NOMO-1 (cell line): ENCODE measurements at regions not wholly inside any gene's neighbourhood (a gene's known extent, or its start where the extent isn't known, plus 50 kb on each side); places are given as distances from the start of the nearest gene placed in this dataset.
"Not testable (repeated sequence)": the region's sequence is repeated elsewhere in the genome, so short reads cannot be mapped to it uniquely, and the experiment has no call there.

ENCODE experiments used
- DNase-seq, 2 experiments: peaks; one replicate each; lab custom pipeline; 2025; ENCODE audit not compliant: unreplicated experiment in 2 of 2; lab: John Stamatoyannopoulos, UW

DNA sequence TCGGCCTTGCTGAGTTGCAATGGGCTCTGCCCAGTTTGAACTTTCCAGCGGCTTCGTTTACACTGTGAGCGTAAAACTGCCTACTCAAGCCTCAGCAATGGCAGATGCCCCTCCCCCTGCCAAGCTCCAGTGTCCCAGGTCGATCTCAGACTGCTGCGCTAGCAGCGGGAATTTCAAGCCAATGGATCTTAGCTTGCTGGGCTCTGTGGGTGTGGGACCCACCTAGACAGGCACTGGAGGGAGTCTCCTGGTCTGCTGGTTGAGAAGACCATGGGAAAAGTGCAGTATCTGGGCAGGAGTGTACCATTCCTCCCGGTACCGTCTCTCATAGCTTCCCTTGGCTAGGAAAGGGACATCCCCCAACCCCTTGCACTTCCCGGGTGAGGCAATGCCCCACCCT is 88.2 kb downstream of the KLHL28 start:
- no peak for DNase-seq

DNA sequence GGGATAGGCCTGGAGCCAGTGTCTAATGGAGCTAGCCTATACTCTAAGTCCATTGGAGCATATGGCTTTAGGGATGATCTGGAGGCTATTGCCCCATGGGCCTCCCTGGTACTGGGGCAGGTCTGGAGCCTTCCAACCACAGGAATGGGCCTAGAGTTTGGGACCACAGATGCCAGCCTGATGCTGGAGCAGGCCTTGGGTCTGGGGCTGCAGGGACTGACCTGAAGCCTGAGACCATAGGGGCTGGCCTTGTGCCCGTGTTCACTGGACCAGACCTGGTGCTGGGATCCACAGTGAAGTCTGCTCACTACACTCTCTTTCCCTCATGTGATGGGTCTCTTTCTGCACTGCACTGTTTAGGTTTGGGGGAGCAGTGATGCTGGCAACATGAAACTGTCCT is 95.0 kb downstream of the KLHL28 start:
- no peak for DNase-seq

DNA sequence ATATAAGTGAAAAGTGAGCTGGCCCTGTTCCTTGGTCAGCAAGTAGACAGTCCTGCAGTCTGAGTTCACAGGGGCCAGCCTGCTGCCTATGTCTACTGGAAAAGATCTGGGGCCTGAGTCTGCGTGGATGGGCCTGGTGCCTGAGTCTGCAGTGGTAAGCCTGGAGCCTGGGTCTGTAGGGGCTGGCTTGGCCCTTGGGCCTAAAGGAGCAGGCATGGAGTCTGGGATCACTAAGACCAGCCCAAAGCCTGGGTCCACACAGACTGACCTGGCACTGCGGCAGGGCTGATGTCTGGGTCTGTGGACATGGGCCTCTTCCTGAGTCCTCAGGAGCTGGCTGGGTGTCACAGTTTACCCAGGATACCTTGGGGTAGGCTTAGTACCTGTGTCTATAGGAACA is 95.4 kb downstream of the KLHL28 start:
- DNase-seq: no peak

DNA sequence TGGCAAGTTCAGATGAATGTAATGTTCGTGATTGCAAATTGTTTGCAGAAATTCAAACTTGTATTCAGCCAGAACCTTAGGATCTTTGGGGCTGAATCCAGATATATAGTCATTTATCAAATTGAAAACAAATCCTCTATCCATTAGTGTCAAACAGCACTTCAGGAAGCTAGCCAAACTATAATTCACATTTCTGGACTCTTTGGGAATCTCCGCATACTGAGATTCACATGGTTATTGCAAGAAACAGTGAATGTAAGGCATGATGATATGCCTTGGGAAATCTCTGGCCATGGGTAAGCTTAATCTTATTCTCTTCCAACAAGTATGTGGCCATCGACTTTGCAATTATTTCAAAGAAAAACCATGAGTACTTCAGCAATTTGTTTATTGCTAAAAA is 98.5 kb downstream of the KLHL28 start:
- DNase-seq: no peak

DNA sequence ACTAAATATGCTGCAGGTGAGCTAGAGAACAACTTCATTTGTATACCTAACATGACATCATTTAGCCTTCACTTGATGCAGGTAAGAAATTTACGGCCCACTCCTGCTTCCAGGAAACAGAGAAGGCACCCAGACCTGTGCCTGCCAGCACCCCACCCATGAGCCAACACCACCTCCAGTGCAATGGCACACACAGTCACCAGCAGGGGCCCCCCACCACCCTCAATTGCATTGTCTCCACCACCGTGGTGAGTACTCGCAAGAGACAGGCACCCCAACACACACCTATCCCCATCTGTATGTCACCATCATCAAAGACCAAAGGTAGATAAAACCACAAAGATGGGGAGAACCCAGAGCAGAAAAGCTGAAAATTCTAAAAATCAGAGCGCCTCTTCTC is 107.6 kb downstream of the KLHL28 start:
- no peak for DNase-seq

DNA sequence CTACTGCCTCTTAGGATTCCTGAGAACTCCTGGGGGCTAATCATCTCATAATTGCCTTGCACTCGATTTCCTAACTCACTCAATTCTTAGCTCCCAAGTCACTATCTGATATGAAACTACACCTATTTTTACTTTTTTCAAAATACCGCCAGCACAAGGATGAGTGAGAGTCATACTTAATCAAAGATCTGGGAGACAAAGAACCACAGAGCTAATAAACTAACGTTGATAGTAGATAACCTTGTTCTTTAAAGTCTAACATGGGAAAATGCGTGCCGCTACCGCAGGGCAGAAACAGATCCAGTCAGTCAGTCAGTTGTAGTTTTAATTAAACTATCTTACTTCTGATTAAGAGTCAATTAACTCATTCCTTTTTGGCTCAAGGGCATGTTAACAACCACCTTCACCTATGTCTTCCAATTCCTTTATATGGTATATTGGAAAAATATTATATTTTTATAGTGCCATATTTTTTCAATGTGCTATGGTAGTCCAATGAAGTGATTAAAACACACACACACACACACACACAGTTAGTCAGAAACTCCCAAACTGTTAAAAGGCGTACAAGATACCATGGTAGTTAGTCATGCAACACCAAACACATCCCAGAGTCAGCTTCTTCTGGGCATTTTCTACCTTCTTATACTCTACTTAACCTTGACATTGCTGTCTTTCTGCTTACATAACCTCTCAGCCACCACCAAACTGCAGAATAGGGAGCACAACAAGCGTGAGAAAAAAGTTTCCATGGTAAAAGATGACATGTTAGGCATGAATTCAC is 114.0 kb downstream of the KLHL28 start:
- DNase-seq: no peak

DNA sequence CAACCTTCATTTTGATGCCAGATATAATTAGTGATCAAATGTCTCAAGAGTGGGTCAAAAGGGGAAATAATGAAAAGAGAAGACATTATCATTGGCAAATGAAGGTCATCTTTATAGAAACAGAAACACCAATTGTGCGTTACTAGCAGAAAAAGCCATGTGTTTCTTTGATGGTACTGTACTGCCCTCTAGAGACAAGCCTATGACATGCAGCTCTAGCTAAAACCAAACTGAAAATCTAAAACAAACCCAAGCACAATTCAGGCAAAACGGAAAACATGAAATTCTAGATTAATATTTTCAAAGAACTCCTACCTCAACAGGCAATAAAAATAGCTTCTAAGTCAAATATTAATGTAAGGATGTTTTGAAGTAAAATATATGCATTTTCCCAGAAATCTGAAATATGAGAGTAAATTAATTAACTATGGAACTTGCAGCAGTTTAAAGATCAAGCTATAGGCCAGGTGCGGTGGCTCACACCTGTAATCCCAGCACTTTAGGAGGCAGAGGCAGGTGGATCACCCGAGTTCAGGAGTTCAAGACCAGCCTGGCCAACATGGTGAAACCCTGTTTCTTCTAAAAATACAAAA is 115.4 kb downstream of the KLHL28 start:
- peak; percentile 3 to 46 for DNase-seq

DNA sequence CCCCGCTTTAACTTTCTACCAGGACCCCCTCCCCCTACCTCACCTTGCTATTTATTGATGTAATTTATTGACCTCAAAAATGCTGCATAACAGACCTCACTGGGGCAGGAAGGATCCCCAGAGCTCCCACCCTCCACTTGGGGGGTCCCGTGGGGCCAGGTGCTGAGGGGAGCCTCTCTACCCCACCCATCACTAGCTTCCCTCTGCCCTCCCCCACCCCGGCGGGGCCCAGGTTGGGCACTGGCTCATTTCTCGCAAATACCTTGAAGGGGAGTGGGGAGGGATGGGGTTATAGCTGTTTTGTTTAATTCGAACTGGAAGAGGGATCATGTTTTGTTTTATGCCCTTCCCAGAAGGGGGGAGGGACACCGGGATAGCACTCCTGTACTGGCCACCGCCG is 125.8 kb downstream of the KLHL28 start:
- not testable (repeated sequence) for DNase-seq

DNA sequence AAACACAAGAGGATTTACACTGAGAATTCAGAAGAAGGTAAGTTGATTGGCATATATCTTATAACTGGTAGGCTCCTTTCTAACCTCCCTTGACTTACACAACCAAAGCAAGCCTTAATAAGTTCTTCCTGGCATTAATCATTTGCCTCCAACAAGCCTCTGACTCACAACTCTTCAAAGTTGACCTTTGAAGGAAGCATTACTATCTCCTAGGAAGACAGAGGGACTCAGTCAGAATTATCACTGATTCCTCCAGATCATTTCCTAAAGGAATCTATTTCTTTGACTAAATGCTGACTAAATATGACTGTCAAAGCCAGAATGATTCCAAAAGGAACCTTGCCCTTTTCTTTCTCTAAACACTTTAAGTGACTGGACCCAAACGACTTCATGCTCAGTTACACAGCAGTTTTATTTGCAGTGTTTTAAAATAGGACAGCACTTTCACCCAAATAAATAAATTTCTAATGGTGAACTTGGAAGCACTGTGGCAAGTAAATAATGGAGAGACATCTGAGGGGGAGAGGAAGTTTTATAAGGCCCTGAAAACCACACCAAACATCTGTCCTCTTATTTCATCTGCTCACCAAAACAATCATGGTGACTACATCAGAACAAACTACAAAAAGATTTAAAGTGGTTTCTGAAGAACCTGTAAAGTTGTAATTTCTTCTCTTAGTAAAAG is 128.2 kb downstream of the KLHL28 start:
- DNase-seq: no peak

DNA sequence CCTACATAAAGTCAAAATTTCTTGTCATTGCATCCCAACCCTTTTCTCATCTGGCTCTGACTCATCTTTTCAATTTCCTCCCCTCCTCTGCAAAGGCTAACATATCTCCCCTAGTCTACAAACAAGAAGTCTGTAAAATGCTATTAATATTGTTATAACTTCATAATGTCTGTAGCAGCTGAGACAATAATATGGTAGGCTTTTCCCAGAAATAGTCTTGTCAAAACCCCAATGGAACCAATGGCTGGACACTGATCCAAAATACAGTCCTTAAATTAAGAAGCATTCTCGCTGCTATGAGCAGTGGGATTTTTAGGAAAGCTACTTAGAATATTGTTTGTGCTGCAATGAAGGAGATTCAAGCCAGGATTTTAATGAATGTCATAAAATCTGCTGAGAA is 131.4 kb downstream of the KLHL28 start:
- no peak for DNase-seq

DNA sequence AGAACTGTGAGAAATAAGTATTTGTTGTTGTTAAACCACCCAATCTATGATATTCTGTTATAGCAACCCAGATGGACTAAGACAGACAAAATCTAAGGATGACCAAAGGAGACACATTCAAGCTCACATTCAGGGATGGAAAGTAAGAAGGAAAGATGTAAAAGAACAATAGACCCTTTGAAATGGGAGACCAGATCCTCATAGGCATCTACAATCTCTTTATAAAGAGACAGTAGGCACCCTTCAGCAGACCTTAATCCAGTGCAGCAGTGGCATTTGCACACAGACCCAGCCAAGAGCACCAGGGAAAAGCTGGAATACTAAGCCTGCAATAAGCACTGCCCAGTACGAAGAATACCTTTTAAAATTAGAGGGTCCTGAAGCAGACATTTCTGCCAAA is 132.7 kb downstream of the KLHL28 start:
- no peak for DNase-seq

DNA sequence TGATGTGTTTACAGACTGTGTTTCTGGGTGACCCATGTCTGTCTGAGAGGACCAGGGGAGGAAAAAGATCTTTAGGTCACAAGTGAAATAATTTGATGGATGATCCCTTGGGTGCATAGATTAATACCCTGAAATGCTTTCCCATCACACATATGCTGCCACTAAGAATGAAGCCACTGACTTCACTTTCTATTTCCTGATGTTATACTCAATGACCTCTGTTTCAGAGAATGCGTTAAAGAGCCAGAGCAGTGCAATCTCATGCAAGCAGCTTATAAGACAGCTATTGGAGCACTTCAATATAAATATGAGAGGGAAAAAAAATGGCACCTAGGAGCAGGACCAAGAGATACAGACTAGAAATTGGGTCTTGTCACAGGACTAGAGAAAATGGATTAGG is 133.7 kb downstream of the KLHL28 start:
- no peak for DNase-seq

DNA sequence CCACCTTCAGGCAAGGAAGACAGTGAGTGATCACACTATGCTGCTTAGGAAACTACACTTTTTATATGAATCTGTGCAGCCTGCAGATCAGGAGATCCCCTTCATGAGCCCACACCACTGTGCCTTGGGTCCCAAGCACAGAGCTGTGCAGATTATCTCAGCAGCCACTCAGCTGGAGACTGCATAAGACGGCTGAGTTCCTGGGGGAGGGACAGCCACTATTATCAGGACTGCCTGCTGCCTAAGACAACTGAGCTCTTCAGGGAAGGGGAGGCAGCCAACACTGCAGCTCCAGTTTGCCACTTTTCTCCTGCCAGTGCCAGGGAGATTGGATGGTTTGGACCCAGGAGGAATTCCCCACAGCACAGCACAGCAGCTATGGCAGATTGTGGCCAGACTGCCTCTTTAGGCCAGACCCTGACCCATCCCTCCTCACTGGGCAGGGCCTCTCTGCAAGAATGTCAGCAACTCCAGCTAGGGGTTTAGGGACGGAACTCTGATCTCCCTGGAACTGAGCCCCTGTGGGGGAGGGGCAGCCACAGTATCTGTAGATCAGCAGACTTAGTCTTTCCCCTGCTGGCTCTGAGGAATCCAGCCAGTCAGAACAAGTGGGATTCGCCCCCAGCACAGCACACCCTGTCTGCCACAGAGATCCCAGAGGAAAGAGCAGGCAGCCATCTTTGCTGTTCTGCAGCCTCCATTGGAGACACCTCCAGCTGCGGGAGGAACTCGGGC is 141.3 kb downstream of the KLHL28 start:
- DNase-seq: no peak

DNA sequence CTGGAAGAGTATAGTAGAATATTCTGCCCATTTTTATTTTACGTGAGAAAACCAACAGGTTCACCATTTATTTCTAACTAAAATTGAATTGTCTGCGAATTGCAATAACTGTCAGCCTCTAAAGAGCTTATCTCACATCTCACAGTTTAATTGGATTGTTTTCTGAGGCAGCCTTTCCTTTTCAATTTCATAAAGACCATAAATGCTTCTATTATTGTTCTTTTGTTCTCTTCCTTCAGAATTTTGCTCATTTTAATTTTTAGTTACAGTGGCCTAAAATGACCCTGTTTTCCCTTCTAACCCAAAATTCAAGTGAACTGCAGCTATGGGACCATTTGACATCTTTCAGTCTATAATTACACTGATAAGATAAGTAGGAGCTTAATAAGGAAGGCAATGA is 147.6 kb downstream of the KLHL28 start:
- no peak for DNase-seq

DNA sequence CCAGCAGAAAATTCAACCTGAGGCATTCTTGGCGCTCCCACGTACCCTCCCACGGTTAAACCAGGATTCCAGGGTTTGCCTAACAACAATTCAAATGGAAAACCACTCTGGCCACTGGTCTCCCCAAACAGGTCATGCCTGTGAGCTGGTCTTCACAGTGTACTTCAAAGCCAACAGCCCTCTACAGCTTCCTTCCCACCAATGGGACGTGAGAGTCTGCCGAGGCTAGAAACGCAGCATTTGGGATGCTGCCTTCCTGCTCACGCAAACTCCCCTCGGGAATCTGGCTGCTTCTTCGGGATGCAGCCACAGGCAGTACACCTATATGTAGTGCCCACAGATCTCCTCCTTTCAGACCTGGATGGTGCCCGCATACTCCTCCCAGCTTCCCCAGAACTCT is 149.1 kb downstream of the KLHL28 start:
- DNase-seq: no peak

DNA sequence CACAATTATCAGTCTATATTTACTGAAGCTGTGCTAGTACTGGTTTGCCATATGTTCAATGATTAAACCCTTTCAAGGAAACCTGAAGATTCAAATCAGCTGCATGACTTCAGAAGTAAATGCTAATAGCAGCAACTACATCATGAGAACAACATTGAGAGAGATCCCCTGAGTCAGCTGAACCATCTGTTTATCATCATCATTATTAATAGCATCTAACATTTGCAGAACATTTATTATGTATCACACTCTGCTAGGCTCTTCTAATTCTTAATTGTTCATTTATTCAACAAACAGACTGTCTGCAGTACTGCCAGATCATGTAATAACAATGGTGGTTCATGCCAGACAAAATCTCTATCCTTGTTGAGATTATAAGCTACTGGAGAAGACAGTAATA is 157.4 kb downstream of the KLHL28 start:
- DNase-seq: no peak

DNA sequence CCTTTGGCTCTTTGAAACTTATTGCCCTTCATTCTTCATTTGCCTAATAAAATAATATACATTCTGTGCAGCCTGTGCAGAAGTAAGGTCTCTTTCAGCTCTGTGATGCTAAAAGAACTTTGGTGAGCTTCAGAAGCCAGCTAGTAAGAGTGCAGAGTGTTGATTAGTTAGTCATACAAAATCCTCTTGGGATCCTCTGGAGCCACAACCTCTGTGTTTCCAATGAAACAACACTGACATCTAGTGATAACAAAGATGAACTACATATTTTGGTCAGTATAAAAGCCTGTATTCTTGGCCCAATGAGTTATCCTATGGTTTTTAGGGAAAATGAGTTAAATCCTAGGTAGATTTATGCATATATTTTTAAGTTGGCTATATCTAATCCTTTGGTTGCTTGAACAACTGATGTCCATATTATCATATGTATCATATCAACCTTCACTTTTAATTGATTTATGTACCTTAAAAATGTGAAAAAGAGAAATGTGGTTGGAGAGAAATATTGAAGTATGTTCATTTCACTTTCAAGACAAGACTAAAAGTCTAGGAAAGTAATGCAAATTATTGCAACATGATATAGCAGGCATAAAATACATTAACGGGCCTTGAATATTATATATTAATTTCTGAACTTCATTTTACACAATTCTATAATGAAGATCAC is 158.4 kb downstream of the KLHL28 start:
- DNase-seq: peak in 1 of 2 experiments; percentile 30

DNA sequence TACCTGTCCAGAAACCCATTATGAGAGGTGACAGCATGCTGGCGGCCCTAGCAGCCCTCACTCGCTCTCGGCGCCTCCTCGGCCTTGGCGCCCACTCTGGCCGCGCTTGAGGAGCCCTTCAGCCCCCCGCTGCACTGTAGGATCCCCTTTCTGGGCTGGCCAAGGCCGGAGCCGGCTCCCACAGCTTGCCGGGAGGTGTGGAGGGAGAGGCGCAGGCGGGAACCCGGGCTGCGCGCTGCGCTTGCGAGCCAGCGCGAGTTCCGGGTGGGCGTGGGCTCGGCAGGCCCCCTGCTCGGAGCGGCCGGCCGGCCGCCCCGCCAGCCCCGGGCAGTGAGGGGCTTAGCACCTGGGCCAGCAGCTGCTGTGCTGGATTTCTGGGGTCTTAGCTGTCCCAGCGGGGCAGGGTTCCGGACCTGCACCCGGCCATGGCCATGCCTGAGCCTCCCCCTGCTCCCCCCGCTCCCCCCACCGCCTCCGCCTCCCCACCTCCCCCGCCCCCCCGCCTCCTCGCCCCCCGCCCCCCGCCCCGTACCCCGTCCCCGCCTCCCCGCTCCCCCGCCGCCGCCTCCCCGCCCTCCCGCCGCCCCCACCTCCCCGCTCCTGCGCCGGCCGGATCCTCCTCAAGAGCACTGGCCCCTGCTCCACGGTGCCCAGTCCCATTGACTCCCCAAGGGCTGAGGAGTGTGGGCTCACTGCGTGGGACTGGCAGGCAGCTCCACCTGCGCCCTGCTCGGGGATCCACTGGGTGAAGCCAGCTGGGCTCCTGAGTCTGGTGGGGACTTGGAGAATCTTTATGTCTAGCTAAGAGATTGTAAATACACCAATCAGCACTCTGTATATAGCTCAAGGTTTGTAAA is 163.1 kb downstream of the KLHL28 start:
- DNase-seq: no peak

DNA sequence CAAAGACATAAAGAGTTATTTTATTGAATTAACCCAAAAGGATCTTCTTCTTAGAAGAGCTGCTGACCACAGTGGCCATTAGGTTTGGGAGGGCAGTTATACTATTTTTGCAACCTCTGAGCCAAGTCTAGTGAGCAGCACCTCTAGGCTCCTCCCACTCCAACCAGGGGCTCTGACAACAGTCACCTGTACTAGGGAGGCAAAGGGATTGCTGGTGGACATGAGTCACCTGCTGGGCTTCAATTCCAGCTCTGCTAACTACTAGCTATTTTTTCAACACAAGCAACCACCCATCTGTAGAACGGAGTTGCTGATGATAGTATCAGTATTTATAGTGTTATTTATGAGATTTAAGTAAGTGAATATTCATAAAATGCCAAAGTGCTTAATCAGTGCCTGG is 166.0 kb downstream of the KLHL28 start:
- DNase-seq: no peak

DNA sequence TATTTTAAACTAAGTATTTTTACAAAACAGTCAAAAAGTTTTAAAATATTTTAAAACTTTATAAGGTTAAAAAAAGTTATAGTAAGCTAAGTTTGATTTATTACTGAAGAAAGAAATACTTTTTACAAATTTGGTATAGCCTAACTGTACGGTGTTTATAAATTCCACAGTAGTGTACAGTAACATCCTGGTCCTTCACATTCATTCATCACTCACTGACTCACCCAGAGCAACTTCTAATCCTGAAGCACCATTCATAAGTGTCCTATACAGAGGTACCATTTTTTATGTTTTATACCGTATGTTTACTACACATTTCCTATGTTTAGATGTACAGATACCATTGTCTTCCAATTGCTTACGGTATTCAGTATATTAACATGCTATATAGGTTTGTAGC is 170.0 kb downstream of the KLHL28 start:
- DNase-seq: no peak
